Activated CD4-positive, alpha-beta T cell treated with anti-CD3 and anti-CD28 coated beads for 36 hours (primary cell): ENCODE measurements at regions not wholly inside any gene's neighbourhood (a gene's known extent, or its start where the extent isn't known, plus 50 kb on each side); places are given as distances from the start of the nearest gene placed in this dataset.

Source experiments
- ATAC-seq: fragments of 200-7000 bp; cut with Tn5 transposase; one replicate; pipeline ENCODE4 v1.10.0; 2021; ENCODE audit warnings: mild to moderate bottlenecking, moderate library complexity
- CTCF ChIA-PET: fragments of 350-600 bp; sonication (Branson Sonifier 250); formaldehyde crosslinking; loops from one replicate; lab custom pipeline; 2021; ENCODE audit warnings: antibody characterized with exemption; lab: Charles Lee
- POLR2A ChIA-PET: fragments of 350-600 bp; sonication (Branson Sonifier 250); formaldehyde crosslinking; loops from one replicate; lab custom pipeline; 2021; ENCODE audit warnings: antibody characterized with exemption, inconsistent platforms; lab: Charles Lee
- DNase-seq: peaks from one replicate; pipeline ENCODE4 v3.0.0-alpha.2; 2020
- H3K27ac Mint-ChIP-seq: one replicate; pipeline ENCODE4 v1.8.0; 2021; ENCODE audit warnings: mixed read lengths
- H3K27me3 Mint-ChIP-seq: one replicate; pipeline ENCODE4 v1.8.0; 2021; ENCODE audit warnings: mixed read lengths
- H3K36me3 Mint-ChIP-seq: one replicate; pipeline ENCODE4 v1.8.0; 2021; ENCODE audit warnings: low read depth, mixed read lengths
- H3K4me1 Mint-ChIP-seq: one replicate; pipeline ENCODE4 v1.8.0; 2021; ENCODE audit warnings: mixed read lengths
- H3K4me3 Mint-ChIP-seq: one replicate; pipeline ENCODE4 v1.8.0; 2021; ENCODE audit warnings: mild to moderate bottlenecking, moderate library complexity, mixed read lengths
- H3K9me3 Mint-ChIP-seq: one replicate; pipeline ENCODE4 v1.8.0; 2021; ENCODE audit warnings: low read depth, mixed read lengths
- intact Hi-C, 2 experiments: fragments of 100-400 bp; cut with DNase I in 1 of 2; cut with micrococcal nuclease in 1 of 2; formaldehyde crosslinking; loops; one replicate each; pipeline versions ENCODE4 v1.14.2 to v1.15.1; 2022 to 2024; cut with DNase I, micrococcal nuclease

- intact Hi-C loops: loop anchor here (1.0 to 5.0 kb wide), 6 partner anchors 71 to 1521 kb away; partner anchors contain the start of genes CTNNB1 (in 1 of the 2) and ULK4 (in 1 of the 2)
- DNase-seq: peak; percentile 94
- ChIA-PET CTCF (interaction anchor here (1.1 to 1.5 kb wide), 2 partner anchors 9 to 49 kb away, joined by 3 to 4 read pairs; no protein-coding TSS in a partner anchor), POLR2A (interaction anchor here (1.2 kb wide), 1 partner anchor 82 kb away, joined by 9 read pairs; the partner anchor contains the start of gene CTNNB1)
- Mint-ChIP-seq H3K27ac (peak overlapping the region; percentile 86), H3K27me3 (no peaks in the 10 kb centered on the region), H3K4me3 (peak overlapping the region; percentile 2), H3K36me3 (no peaks in the 10 kb centered on the region), H3K9me3 (no peaks in the 10 kb centered on the region), H3K4me1 (peaks cover 28% of the 10 kb centered on the region)
- ATAC-seq: peak; percentile 96
Measured at GRCh38 chr3:41117398-41117870, 81.9 kb upstream of the CTNNB1 start.

- CTCF ChIA-PET: interaction anchor here (1.1 to 1.5 kb wide), 2 partner anchors 7 to 50 kb away, joined by 3 to 4 read pairs; no protein-coding TSS in a partner anchor
- no peaks in the 10 kb centered on the region for H3K36me3 Mint-ChIP-seq
- no peaks in the 10 kb centered on the region for H3K9me3 Mint-ChIP-seq
- no peak overlapping the region for H3K27ac Mint-ChIP-seq
- intact Hi-C loops: loop anchor here (5.0 kb wide), 2 partner anchors 84 to 844 kb away; partner anchors contain the start of gene ULK4 (in 1 of the 2)
- H3K4me1 Mint-ChIP-seq: peaks cover 28% of the 10 kb centered on the region
- peak; percentile 25 for DNase-seq
- no peaks in the 10 kb centered on the region for H3K27me3 Mint-ChIP-seq
- no peak overlapping the region for H3K4me3 Mint-ChIP-seq
- no peak for ATAC-seq
- POLR2A ChIA-PET: no interaction called here
Measured at GRCh38 chr3:41118461-41119390, 80.6 kb upstream of the CTNNB1 start.

- DNase-seq: no peak
- intact Hi-C loops: no loop called here
- H3K27me3 Mint-ChIP-seq: no peaks in the 10 kb centered on the region
- no peaks in the 10 kb centered on the region for H3K36me3 Mint-ChIP-seq
- ATAC-seq: no peak
- H3K4me1 Mint-ChIP-seq: peaks cover 28% of the 10 kb centered on the region
- no peak overlapping the region for H3K27ac Mint-ChIP-seq
- H3K4me3 Mint-ChIP-seq: no peak overlapping the region
- CTCF ChIA-PET: no interaction called here
- H3K9me3 Mint-ChIP-seq: peaks cover 3% of the 10 kb centered on the region
- POLR2A ChIA-PET: no interaction called here
Measured at GRCh38 chr3:41120460-41120859, 78.8 kb upstream of the CTNNB1 start.

- Mint-ChIP-seq H3K4me3 (no peak overlapping the region), H3K9me3 (peaks cover 24% of the 10 kb centered on the region), H3K4me1 (no peaks in the 10 kb centered on the region), H3K27ac (no peak overlapping the region), H3K27me3 (peaks cover 2% of the 10 kb centered on the region), H3K36me3 (peaks cover 1% of the 10 kb centered on the region)
- intact Hi-C loops: no loop called here
- ChIA-PET CTCF (no interaction called here), POLR2A (no interaction called here)
- DNase-seq (no peak), ATAC-seq (no peak)
Measured at GRCh38 chr3:41125258-41125657, 74.0 kb upstream of the CTNNB1 start.

- ATAC-seq (no peak), DNase-seq (no peak)
- intact Hi-C loops: no loop called here
- ChIA-PET POLR2A (no interaction called here), CTCF (interaction anchor here (0.7 to 1.2 kb wide), 2 partner anchors 9 kb away, joined by 3 to 4 read pairs; no protein-coding TSS in a partner anchor)
- Mint-ChIP-seq H3K9me3 (peaks cover 26% of the 10 kb centered on the region), H3K36me3 (peaks cover 1% of the 10 kb centered on the region), H3K4me1 (no peaks in the 10 kb centered on the region), H3K27me3 (peaks cover 2% of the 10 kb centered on the region), H3K4me3 (no peak overlapping the region), H3K27ac (no peak overlapping the region)
Measured at GRCh38 chr3:41126472-41126871, 72.8 kb upstream of the CTNNB1 start.

- H3K27me3 Mint-ChIP-seq: peaks cover 2% of the 10 kb centered on the region
- DNase-seq (no peak), ATAC-seq (no peak)
- H3K4me3 Mint-ChIP-seq: no peak overlapping the region
- H3K4me1 Mint-ChIP-seq: no peaks in the 10 kb centered on the region
- no peak overlapping the region for H3K27ac Mint-ChIP-seq
- H3K36me3 Mint-ChIP-seq: peaks cover 1% of the 10 kb centered on the region
- intact Hi-C loops: no loop called here
- peaks cover 26% of the 10 kb centered on the region for H3K9me3 Mint-ChIP-seq
- ChIA-PET CTCF (no interaction called here), POLR2A (no interaction called here)
Measured at GRCh38 chr3:41126961-41127360, 72.3 kb upstream of the CTNNB1 start.

GRCh38 chr3:41127414-41127813, 71.9 kb upstream of the CTNNB1 start:
- intact Hi-C loops: no loop called here
- Mint-ChIP-seq H3K4me3 (no peak overlapping the region), H3K36me3 (peaks cover 1% of the 10 kb centered on the region), H3K9me3 (peaks cover 26% of the 10 kb centered on the region), H3K27ac (no peak overlapping the region), H3K27me3 (peaks cover 2% of the 10 kb centered on the region), H3K4me1 (no peaks in the 10 kb centered on the region)
- ChIA-PET CTCF (no interaction called here), POLR2A (no interaction called here)
- DNase-seq (no peak), ATAC-seq (no peak)

- no peak for DNase-seq
- POLR2A ChIA-PET: no interaction called here
- intact Hi-C loops: no loop called here
Measured at GRCh38 chr3:41129731-41130130, 69.6 kb upstream of the CTNNB1 start.

GRCh38 chr3:41131224-41131623, 68.1 kb upstream of the CTNNB1 start:
- POLR2A ChIA-PET: no interaction called here
- DNase-seq (no peak), ATAC-seq (no peak)
- Mint-ChIP-seq H3K36me3 (peaks cover 1% of the 10 kb centered on the region), H3K4me3 (no peak overlapping the region), H3K27me3 (no peaks in the 10 kb centered on the region), H3K27ac (no peak overlapping the region), H3K9me3 (peaks cover 22% of the 10 kb centered on the region), H3K4me1 (no peaks in the 10 kb centered on the region)
- intact Hi-C loops: no loop called here
- CTCF ChIA-PET: no interaction called here

More at GRCh38 chr3:41129731-41130130, 69.6 kb upstream of the CTNNB1 start:
- H3K27me3 Mint-ChIP-seq: peaks cover 2% of the 10 kb centered on the region
- H3K4me1 Mint-ChIP-seq: no peaks in the 10 kb centered on the region
- no peak overlapping the region for H3K27ac Mint-ChIP-seq
- H3K9me3 Mint-ChIP-seq: peaks cover 26% of the 10 kb centered on the region
- CTCF ChIA-PET: interaction anchor here (0.6 kb wide), 1 partner anchor 9 kb away, joined by 4 read pairs; no protein-coding TSS in a partner anchor
- H3K36me3 Mint-ChIP-seq: peaks cover 1% of the 10 kb centered on the region
- ATAC-seq: no peak
- no peak overlapping the region for H3K4me3 Mint-ChIP-seq

- no peak for DNase-seq
- no peaks in the 10 kb centered on the region for H3K36me3 Mint-ChIP-seq
- H3K27me3 Mint-ChIP-seq: no peaks in the 10 kb centered on the region
- H3K9me3 Mint-ChIP-seq: no peaks in the 10 kb centered on the region
- no peak for ATAC-seq
- no peaks in the 10 kb centered on the region for H3K4me1 Mint-ChIP-seq
- ChIA-PET POLR2A (no interaction called here), CTCF (no interaction called here)
- intact Hi-C loops: no loop called here
- H3K4me3 Mint-ChIP-seq: no peak overlapping the region
- H3K27ac Mint-ChIP-seq: no peak overlapping the region
Measured at GRCh38 chr3:41137686-41138111, 61.6 kb upstream of the CTNNB1 start.

- ATAC-seq: no peak
- H3K27ac Mint-ChIP-seq: no peak overlapping the region
- intact Hi-C loops: no loop called here
- H3K9me3 Mint-ChIP-seq: no peaks in the 10 kb centered on the region
- ChIA-PET CTCF (interaction anchor here (0.7 kb wide), 1 partner anchor 9 kb away, joined by 4 read pairs; no protein-coding TSS in a partner anchor), POLR2A (no interaction called here)
- H3K4me1 Mint-ChIP-seq: no peaks in the 10 kb centered on the region
- no peaks in the 10 kb centered on the region for H3K27me3 Mint-ChIP-seq
- H3K4me3 Mint-ChIP-seq: no peak overlapping the region
- DNase-seq: no peak
- no peaks in the 10 kb centered on the region for H3K36me3 Mint-ChIP-seq
Measured at GRCh38 chr3:41138146-41138545, 61.2 kb upstream of the CTNNB1 start.
